GM12878 (cell line): ENCODE measurements at regions not wholly inside any gene's neighbourhood (a gene's known extent, or its start where the extent isn't known, plus 50 kb on each side); places are given as distances from the start of the nearest gene placed in this dataset.

Experiments
- ATAC-seq: fragments of 200-7000 bp; cut with Tn5 transposase; 3 replicates; pipeline ENCODE4 v1.9.1; 2020; ENCODE audit warnings: mild to moderate bottlenecking, moderate library complexity
- BruUV-seq: library from RNA; stranded (reverse); fragments of 400-500 nt; replicated peaks from 2 replicates; lab custom pipeline; 2021; lab: Mats Ljungman, UMichigan
- CTCF ChIA-PET: fragments of 300-600 bp; sonication (Branson Sonifier 250); formaldehyde crosslinking; extraction: SDS; loops from one replicate; lab custom pipeline; 2021; ENCODE audit warnings: inconsistent platforms; lab: Yijun Ruan, JAX
- POLR2A ChIA-PET: fragments of 350-600 bp; formaldehyde crosslinking; extraction: SDS; loops from one replicate; lab custom pipeline; 2021; ENCODE audit warnings: inconsistent platforms; lab: Charles Lee
- RAD21 ChIA-PET: fragments of 300-600 bp; sonication (Branson Sonifier 250); formaldehyde crosslinking; loops from one replicate; lab custom pipeline; 2023; ENCODE audit warnings: antibody characterized with exemption; ENCODE audit not compliant: unreplicated experiment; lab: Charles Lee
- SMC1A ChIA-PET: fragments of 300-600 bp; sonication (Branson Sonifier 250); formaldehyde crosslinking; loops from one replicate; lab custom pipeline; 2023; ENCODE audit not compliant: unreplicated experiment, uncharacterized antibody; lab: Charles Lee
- DNase-seq: peaks from one replicate; pipeline ENCODE4 v3.0.0-alpha.2; 2011; ENCODE audit warnings: low read depth, low spot score
- FAIRE-seq: peaks from 3 replicates; lab custom pipeline; 2011; peaks lifted over from hg19 to GRCh38; lab: Jason Lieb, UNC
- H2AFZ ChIP-seq: 2 replicates; pipeline ENCODE4 v1.6.0; 2011; ENCODE audit warnings: low read depth, low read length, control low read depth; ENCODE audit not compliant: control insufficient read depth
- H3K27ac ChIP-seq: 2 replicates; pipeline ENCODE4 v1.5.1; 2011; ENCODE audit warnings: control low read depth; ENCODE audit not compliant: control insufficient read depth, insufficient read depth
- H3K27me3 ChIP-seq, 2 experiments: replicated peaks in 1 of 2; 2 replicates each; pipeline versions ENCODE4 v1.6.0 to v1.6.1; 2011; ENCODE audit warnings: low read length in 1 of 2; ENCODE audit not compliant: control insufficient read depth in 2 of 2, insufficient read depth in 2 of 2
- H3K36me3 ChIP-seq, 2 experiments: 2 replicates each; pipeline ENCODE4 v1.5.1; 2011; ENCODE audit warnings: low read length in 1 of 2; ENCODE audit not compliant: control insufficient read depth in 2 of 2, insufficient read depth in 2 of 2
- H3K4me1 ChIP-seq: 2 replicates; pipeline ENCODE4 v1.6.1; 2011; ENCODE audit warnings: mild to moderate bottlenecking, low read length, moderate library complexity, mixed read lengths; ENCODE audit not compliant: control insufficient read depth, insufficient read depth
- H3K4me2 ChIP-seq: 2 replicates; pipeline ENCODE4 v1.6.0; 2011; ENCODE audit warnings: control low read depth; ENCODE audit not compliant: control insufficient read depth, insufficient read depth
- H3K4me3 ChIP-seq: fragments of 200-600 bp; sonication (generic); 2 replicates; pipeline ENCODE4 v1.5.1; 2016
- H3K79me2 ChIP-seq: 2 replicates; pipeline ENCODE4 v1.6.0; 2011; ENCODE audit warnings: low read length; ENCODE audit not compliant: control insufficient read depth, insufficient read depth
- H3K9ac ChIP-seq: 2 replicates; pipeline ENCODE4 v1.8.0; 2011; ENCODE audit warnings: low read length, control low read depth, mixed read lengths; ENCODE audit not compliant: control insufficient read depth, insufficient read depth
- H3K9me3 ChIP-seq: replicated peaks from 3 replicates; pipeline ENCODE4 v1.5.1; 2011; ENCODE audit warnings: mild to moderate bottlenecking, low read length; ENCODE audit not compliant: control insufficient read depth, insufficient read depth
- H4K20me1 ChIP-seq: 2 replicates; pipeline ENCODE4 v1.6.0; 2011; ENCODE audit not compliant: control insufficient read depth, insufficient read depth
- CEBPB ChIP-seq, 2 experiments: fragments of 150-350 bp in 1 of 2; IDR thresholded peaks; 2 replicates each; pipeline ENCODE4 v1.6.1; 2012 to 2014; ENCODE audit warnings: low read depth in 2 of 2, low read length in 2 of 2, borderline replicate concordance in 1 of 2, inconsistent platforms in 1 of 2
- GATAD2B ChIP-seq: fragments of 450-650 bp; conservative IDR thresholded peaks from 2 replicates; pipeline ENCODE4 v1.6.1; 2017; ENCODE audit warnings: low read depth, mild to moderate bottlenecking, moderate library complexity
- MEF2A ChIP-seq: IDR thresholded peaks from 2 replicates; pipeline ENCODE4 v1.6.1; 2011; ENCODE audit warnings: low read depth, mild to moderate bottlenecking, low read length, moderate library complexity; ENCODE audit not compliant: insufficient read depth
- NFYB ChIP-seq: IDR thresholded peaks from 2 replicates; pipeline ENCODE4 v1.6.1; 2011; ENCODE audit warnings: low read depth, mild to moderate bottlenecking, low read length, improper control_type of control experiment, moderate library complexity; ENCODE audit not compliant: insufficient read depth
- SIN3A ChIP-seq: IDR thresholded peaks from 2 replicates; pipeline ENCODE4 v1.6.1; 2012; ENCODE audit warnings: low read depth, low read length, improper control_type of control experiment
- SMC3 ChIP-seq: IDR thresholded peaks from 2 replicates; pipeline ENCODE4 v1.6.1; 2011; ENCODE audit warnings: low read length, improper control_type of control experiment, borderline replicate concordance
- ZNF24 ChIP-seq: fragments of 450-650 bp; IDR thresholded peaks from 2 replicates; pipeline ENCODE4 v1.6.1; 2017; ENCODE audit warnings: antibody characterized with exemption, mild to moderate bottlenecking
- ZNF384 ChIP-seq: IDR thresholded peaks from 2 replicates; pipeline ENCODE4 v1.6.1; 2012; ENCODE audit warnings: low read depth, mild to moderate bottlenecking, low read length, improper control_type of control experiment, borderline replicate concordance
- WGBS: methylation state at CpG from one replicate; pipeline ENCODE4 v1.1.6; 2016; ENCODE audit warnings: low lambda C conversion rate; ENCODE audit not compliant: insufficient replicate concordance, insufficient coverage; ENCODE audit errors: missing lambda C conversion rate; 5-methylcytosine and 5-hydroxymethylcytosine counted together
- in situ Hi-C: fragments of 300-500 bp; cut with MboI; formaldehyde crosslinking; loops from 9 replicates; pipeline ENCODE4 v1.14.3; 2018; ENCODE audit warnings: mixed read lengths
- intact Hi-C: fragments of 100-400 bp; cut with micrococcal nuclease; formaldehyde crosslinking; loops from one replicate; pipeline ENCODE4 v1.14.2; 2022; ENCODE audit not compliant: unreplicated experiment
- TF ChIP-seq, protein P1 (sequence below): fragments of 450-650 bp; IDR thresholded peaks from 2 replicates; pipeline ENCODE4 v1.6.1; 2018; ENCODE audit warnings: mild to moderate bottlenecking, low read depth, moderate library complexity; ENCODE audit not compliant: partially characterized antibody
- TF ChIP-seq, protein P2 (sequence below): IDR thresholded peaks from 2 replicates; pipeline ENCODE4 v1.6.1; 2011; ENCODE audit warnings: borderline replicate concordance, low read depth, mild to moderate bottlenecking, moderate library complexity, mixed read lengths, low read length; ENCODE audit not compliant: insufficient read depth; ENCODE audit errors: extremely low read length
- TF ChIP-seq, protein P3 (sequence below): fragments of 450-650 bp; IDR thresholded peaks from 2 replicates; pipeline ENCODE4 v1.6.1; 2018; ENCODE audit warnings: borderline replicate concordance, mild to moderate bottlenecking; ENCODE audit not compliant: partially characterized antibody

- DNase-seq (no peak), FAIRE-seq (no peak), ATAC-seq (no peak)
- TF ChIP-seq, protein P1, sequence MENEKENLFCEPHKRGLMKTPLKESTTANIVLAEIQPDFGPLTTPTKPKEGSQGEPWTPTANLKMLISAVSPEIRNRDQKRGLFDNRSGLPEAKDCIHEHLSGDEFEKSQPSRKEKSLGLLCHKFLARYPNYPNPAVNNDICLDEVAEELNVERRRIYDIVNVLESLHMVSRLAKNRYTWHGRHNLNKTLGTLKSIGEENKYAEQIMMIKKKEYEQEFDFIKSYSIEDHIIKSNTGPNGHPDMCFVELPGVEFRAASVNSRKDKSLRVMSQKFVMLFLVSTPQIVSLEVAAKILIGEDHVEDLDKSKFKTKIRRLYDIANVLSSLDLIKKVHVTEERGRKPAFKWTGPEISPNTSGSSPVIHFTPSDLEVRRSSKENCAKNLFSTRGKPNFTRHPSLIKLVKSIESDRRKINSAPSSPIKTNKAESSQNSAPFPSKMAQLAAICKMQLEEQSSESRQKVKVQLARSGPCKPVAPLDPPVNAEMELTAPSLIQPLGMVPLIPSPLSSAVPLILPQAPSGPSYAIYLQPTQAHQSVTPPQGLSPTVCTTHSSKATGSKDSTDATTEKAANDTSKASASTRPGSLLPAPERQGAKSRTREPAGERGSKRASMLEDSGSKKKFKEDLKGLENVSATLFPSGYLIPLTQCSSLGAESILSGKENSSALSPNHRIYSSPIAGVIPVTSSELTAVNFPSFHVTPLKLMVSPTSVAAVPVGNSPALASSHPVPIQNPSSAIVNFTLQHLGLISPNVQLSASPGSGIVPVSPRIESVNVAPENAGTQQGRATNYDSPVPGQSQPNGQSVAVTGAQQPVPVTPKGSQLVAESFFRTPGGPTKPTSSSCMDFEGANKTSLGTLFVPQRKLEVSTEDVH = no peak
- TF ChIP-seq SMC3 = no peak
- no peak for TF ChIP-seq ZNF24
- TF ChIP-seq ZNF384 = no peak
- RAD21 ChIA-PET = no interaction called here
- Histone ChIP-seq H3K9ac (no peak overlapping the region), H3K4me2 (no peak overlapping the region), H3K27me3 (peaks cover 3 to 9% of the 10 kb centered on the region in 2 experiments; a peak in 3 of 4 replicates), H3K4me3 (no peak overlapping the region), H3K27ac (no peak overlapping the region), H4K20me1 (no peaks in the 10 kb centered on the region), H3K36me3 (no peaks in the 10 kb centered on the region), H3K4me1 (no peaks in the 10 kb centered on the region), H3K79me2 (no peaks in the 10 kb centered on the region), H3K9me3 (no peaks in the 10 kb centered on the region), H2AFZ (no peak overlapping the region)
- 39% methylated on average over 10 of the region's 10 CpGs for WGBS
- POLR2A ChIA-PET = no interaction called here
- CTCF ChIA-PET = no interaction called here
- no TSS peak for BruUV-seq
- intact Hi-C loops = no loop called here
- in situ Hi-C loops = no loop called here
- SMC1A ChIA-PET = interaction anchor here (0.8 kb wide), 1 partner anchor 17 kb away, joined by 3 read pairs; no protein-coding TSS in a partner anchor
Measured at GRCh38 chr17:73972056-73972455, 231.4 kb upstream of the RPL38 start.

GRCh38 chr17:73972901-73973300, 230.6 kb upstream of the RPL38 start:
- H3K9ac ChIP-seq = no peak overlapping the region
- WGBS = 39% methylated on average over 6 of the region's 6 CpGs
- no peak overlapping the region for H3K4me3 ChIP-seq
- intact Hi-C loops (no loop called here), in situ Hi-C loops (no loop called here)
- no peaks in the 10 kb centered on the region for H4K20me1 ChIP-seq
- DNase-seq (no peak), FAIRE-seq (no peak), ATAC-seq (no peak)
- H3K36me3 ChIP-seq = no peaks in the 10 kb centered on the region
- no TSS peak for BruUV-seq
- H3K4me1 ChIP-seq = no peaks in the 10 kb centered on the region
- ChIA-PET CTCF (no interaction called here), RAD21 (no interaction called here), SMC1A (no interaction called here), POLR2A (no interaction called here)
- H2AFZ ChIP-seq = no peak overlapping the region
- H3K4me2 ChIP-seq = no peak overlapping the region
- no peak overlapping the region for H3K27ac ChIP-seq
- H3K27me3 ChIP-seq = peaks cover 2 to 11% of the 10 kb centered on the region in 2 experiments; a peak in 3 of 4 replicates
- H3K79me2 ChIP-seq = no peaks in the 10 kb centered on the region
- H3K9me3 ChIP-seq = no peaks in the 10 kb centered on the region
- TF ChIP-seq GATAD2B (no peak), MEF2A (no peak), SIN3A (no peak), NFYB (no peak), CEBPB (IDR thresholded peaks at IDR 0.05; ENCODE audit: borderline replicate concordance in 1 of 2, low read depth in 2 of 2, low read length in 2 of 2) (no peak)
- TF ChIP-seq, protein P2, sequence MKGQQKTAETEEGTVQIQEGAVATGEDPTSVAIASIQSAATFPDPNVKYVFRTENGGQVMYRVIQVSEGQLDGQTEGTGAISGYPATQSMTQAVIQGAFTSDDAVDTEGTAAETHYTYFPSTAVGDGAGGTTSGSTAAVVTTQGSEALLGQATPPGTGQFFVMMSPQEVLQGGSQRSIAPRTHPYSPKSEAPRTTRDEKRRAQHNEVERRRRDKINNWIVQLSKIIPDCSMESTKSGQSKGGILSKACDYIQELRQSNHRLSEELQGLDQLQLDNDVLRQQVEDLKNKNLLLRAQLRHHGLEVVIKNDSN = no peak
- TF ChIP-seq, protein P3, sequence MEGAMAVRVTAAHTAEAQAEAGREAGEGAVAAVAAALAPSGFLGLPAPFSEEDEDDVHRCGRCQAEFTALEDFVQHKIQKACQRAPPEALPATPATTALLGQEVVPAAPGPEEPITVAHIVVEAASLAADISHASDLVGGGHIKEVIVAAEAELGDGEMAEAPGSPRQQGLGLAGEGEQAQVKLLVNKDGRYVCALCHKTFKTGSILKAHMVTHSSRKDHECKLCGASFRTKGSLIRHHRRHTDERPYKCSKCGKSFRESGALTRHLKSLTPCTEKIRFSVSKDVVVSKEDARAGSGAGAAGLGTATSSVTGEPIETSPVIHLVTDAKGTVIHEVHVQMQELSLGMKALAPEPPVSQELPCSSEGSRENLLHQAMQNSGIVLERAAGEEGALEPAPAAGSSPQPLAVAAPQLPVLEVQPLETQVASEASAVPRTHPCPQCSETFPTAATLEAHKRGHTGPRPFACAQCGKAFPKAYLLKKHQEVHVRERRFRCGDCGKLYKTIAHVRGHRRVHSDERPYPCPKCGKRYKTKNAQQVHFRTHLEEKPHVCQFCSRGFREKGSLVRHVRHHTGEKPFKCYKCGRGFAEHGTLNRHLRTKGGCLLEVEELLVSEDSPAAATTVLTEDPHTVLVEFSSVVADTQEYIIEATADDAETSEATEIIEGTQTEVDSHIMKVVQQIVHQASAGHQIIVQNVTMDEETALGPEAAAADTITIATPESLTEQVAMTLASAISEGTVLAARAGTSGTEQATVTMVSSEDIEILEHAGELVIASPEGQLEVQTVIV = no peak
